HG03442 (cell line): ENCODE measurements at regions not wholly inside any gene's neighbourhood (a gene's known extent, or its start where the extent isn't known, plus 50 kb on each side); places are given as distances from the start of the nearest gene placed in this dataset.

Experiments
- ATAC-seq: cut with Tn5 transposase; IDR thresholded peaks from one replicate; pipeline ENCODE4 v1.9.1; 2021; ENCODE audit warnings: mild to moderate bottlenecking, moderate library complexity; ENCODE audit not compliant: unreplicated experiment

- ATAC-seq = no peak
These were observed 52.5 kb upstream of the NEDD4L start for GRCh38 chr18:57991552-57991951.

DNA sequence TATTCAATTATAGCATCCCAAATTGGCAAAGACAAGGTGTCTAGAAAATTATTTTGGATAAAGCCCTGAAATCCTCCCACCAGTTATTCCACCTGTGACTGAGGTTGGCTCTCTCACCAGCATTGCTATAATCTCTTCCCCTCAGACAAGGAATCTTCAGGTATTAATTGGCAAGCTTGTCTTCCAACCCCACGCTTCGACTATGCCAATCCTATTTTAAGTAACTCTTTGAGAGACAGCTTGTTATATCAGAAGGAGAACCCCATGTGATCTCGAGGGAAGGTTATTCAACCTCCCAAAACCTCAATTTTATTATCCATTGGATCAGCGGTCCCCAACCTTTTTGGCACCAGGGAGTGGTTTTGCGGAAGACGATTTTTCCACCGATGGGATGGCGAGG lies 54.5 kb upstream of the NEDD4L start:
- ATAC-seq = no peak

DNA sequence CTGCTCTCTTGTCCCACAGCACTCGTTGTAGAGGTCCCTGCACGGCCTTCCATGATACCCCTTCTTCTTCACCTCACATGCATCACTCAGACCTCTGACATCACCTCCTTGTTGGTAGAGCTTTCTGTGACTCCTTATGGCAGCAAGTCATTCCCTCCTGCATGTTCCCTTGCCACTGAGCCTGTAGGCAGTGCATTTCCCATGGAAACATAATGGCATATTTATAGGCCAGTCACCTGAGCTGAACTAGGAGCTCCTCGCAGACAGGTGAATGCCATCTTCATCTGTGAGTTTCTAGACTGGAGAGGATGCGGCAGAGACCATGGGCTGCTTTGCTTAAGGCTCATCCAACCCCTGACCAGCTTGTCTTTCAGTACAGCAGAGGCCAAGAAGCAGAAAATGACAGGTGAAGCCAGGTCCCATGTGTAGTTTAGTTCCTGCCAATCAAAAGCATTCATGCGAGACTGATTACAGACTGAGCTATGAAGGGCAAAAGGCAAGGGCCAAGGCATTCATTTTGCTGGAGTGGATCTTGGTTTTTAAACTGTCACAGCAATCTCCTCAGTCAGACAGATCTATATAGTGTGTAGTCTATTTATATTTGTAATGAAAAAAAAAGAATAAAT lies 59.4 kb upstream of the NEDD4L start:
- ATAC-seq = no peak

- no peak for ATAC-seq
These were observed 60.1 kb upstream of the NEDD4L start for GRCh38 chr18:57983965-57984364.

GRCh38 chr18:57983472-57983871 lies 60.6 kb upstream of the NEDD4L start:
- ATAC-seq = no peak

GRCh38 chr18:57982372-57983021 lies 61.5 kb upstream of the NEDD4L start:
- ATAC-seq = no peak

- no peak for ATAC-seq
These were observed 62.6 kb upstream of the NEDD4L start for GRCh38 chr18:57981308-57982028.

DNA sequence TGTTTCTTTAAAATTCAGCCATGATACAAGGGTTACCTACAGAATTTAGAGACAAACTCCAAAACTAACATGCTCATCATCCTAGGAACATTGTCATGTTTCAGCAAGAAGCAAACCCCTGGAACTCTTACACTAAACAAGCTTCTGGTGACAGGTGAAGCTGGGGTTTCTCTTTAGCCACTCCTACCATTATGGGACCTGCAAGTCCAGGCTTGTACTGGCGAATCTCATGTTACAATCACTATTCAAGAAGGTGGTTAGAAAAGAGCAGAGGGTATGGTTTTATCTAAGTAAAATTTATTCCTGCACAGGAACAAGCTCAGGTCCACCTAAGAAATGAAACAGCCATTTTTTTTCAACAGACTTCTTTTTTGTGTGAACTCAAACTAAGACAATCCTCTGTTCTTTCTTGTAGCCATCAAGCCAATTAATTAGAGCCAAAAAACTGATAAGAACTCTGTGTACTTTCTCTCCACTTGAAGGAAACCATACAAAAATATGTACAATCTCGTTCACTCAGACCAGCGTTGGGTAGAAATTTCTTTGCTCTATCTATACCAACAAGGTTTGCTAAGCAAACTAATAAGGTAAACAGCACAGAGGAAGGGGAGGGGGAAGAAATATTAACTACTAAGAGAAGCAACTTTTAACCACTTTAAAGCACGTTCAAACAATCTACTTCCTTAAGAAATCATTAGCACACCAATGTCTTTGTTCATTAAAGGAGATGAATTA lies 63.3 kb upstream of the NEDD4L start:
- no peak for ATAC-seq

- ATAC-seq = no peak
These were observed 67.7 kb upstream of the NEDD4L start for GRCh38 chr18:57976230-57976773.

DNA sequence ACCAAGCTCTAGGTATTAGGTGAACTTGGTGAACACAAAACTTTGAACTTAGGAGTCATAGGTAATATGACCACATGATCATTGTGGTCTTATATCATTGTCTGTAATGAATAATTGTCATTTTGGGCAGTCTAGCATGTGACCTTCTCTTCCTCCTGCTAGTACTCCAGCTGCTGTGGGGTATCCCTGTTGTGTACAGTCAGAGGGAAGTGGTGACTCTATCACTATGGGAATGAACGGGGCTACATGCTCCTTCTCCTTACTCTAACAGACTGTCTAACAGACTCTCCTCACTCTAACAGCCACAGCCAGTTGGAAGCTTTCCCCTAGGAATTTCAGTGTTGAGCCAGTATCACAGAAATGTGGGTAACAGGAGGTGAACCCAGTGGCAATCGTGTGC lies 68.2 kb upstream of the NEDD4L start:
- no peak for ATAC-seq

- ATAC-seq = no peak
These were observed 69.3 kb upstream of the NEDD4L start for GRCh38 chr18:57974585-57975265.

DNA sequence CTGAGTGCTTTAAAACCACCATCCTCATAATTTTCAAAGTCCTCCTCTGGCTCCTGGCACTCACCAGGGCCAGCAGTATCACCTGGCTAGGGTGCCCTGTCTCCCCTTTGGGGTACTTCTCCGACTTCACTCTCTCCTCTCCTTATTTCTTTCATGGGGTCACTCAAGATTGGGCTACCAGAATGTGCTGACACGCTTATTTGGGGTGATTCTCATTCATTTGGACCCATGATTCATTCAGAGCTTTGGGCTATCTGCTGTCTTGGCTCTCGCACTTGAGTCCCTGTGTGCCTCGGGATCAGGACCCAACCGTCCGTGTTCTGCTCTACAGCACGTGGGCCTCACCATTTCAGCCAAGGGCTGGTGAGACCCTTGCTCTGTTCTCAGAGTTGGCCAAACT lies 70.1 kb upstream of the NEDD4L start:
- ATAC-seq = no peak

- ATAC-seq = no peak
These were observed 73.5 kb upstream of the NEDD4L start for GRCh38 chr18:57970356-57971095.

- ATAC-seq = no peak
These were observed 74.2 kb upstream of the NEDD4L start for GRCh38 chr18:57969824-57970223.

- no peak for ATAC-seq
These were observed 78.8 kb upstream of the NEDD4L start for GRCh38 chr18:57965246-57965645.

DNA sequence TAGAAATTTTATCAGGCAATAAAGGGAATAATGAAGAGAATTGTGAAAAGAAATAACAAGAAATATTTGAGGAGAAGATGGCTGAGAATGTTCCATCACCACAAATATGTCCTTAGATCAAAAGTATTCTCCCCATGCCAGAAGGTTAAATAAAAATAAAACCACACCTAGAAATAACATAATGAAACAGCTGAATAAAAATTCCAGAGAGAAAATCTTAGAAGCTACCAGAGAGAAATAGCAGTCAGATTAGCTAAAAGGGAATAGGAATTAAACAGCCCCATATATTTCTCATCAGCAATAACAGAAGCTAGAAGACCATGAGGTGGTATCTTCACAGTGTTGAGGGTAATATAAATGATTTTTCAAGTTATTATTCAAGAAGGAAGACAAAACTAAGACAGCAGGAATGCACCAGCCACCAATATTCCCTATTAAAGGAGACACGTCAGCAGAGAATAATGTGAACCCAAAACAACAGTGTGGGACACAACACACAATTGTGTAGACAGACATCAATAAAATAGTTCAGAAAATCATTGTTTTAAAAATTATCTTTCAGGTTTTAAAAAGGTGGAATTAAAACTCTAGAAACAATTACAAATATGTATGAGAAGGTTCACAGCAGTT lies 82.0 kb upstream of the NEDD4L start:
- ATAC-seq = no peak

GRCh38 chr18:57961411-57961810 lies 82.6 kb upstream of the NEDD4L start:
- ATAC-seq = no peak

GRCh38 chr18:57959278-57959677 lies 84.7 kb upstream of the NEDD4L start:
- no peak for ATAC-seq

DNA sequence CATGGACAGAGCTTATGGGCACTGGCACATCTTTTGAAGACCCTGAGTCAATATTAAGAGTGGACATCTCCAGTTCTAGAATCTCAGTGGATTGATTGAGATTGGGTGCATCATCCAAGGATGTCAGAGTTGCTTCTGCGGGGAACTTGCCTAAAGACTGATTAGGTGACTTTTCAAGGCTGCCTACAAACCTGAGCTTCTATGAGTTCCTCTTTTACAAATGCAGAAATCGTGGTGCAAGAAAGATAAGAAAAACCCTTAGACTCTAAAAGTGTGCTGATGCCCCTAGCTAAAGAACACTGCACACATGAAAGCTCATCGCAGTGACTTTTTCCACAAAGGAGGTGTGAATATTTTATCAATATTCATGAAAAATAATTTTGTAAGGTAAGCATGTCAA lies 86.8 kb upstream of the NEDD4L start:
- no peak for ATAC-seq

DNA sequence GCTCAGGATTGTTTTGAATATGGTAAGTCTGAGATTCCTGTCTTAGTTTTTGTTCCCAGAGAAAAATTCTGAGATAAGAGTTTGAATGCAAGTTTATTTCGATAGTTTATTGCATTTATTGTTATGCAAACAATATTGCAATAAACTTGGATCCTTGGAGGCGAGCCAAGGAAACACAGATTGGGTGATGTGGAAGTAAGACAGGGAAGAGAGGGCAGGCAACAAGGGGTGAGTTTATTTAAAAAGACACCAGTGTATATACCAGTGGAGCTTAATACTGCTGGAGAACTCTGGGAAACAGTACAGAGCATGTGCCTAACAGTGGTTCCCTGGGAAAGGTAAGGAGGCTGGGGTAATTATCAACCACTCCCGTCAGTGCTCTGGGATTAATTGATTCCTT lies 87.5 kb upstream of the NEDD4L start:
- ATAC-seq = no peak
